Neural crest cell (in vitro differentiated cells): ENCODE measurements at regions not wholly inside any gene's neighbourhood (a gene's known extent, or its start where the extent isn't known, plus 50 kb on each side); places are given as distances from the start of the nearest gene placed in this dataset.
A peak's percentile ranks its signal among the peaks of the same experiment; 100 is the strongest.

Source experiments
- DNase-seq: peaks from one replicate; pipeline ENCODE4 v3.0.0; 2021; ENCODE audit warnings: low read depth, mixed read lengths, low spot score
- H3K27ac Mint-ChIP-seq: one replicate; pipeline ENCODE4 v1.8.0; 2021; ENCODE audit warnings: mild to moderate bottlenecking, mixed read lengths; ENCODE audit not compliant: unreplicated experiment
- H3K27me3 Mint-ChIP-seq: 2 replicates; pipeline ENCODE4 v1.8.0; 2021; ENCODE audit warnings: low read depth, mild to moderate bottlenecking, mixed read lengths
- H3K36me3 Mint-ChIP-seq: 2 replicates; pipeline ENCODE4 v1.8.0; 2021; ENCODE audit warnings: low read depth, mild to moderate bottlenecking, mixed read lengths
- H3K4me1 Mint-ChIP-seq: 2 replicates; pipeline ENCODE4 v1.8.0; 2021; ENCODE audit warnings: mixed read lengths
- H3K4me3 Mint-ChIP-seq: one replicate; pipeline ENCODE4 v1.8.0; 2021; ENCODE audit warnings: mild to moderate bottlenecking, mixed read lengths
- H3K9me3 Mint-ChIP-seq: 2 replicates; pipeline ENCODE4 v1.8.0; 2021; ENCODE audit warnings: mixed read lengths
- CTCF ChIP-seq: fragments of 200-600 bp; sonication (generic); conservative IDR thresholded peaks from 2 replicates; pipeline ENCODE4 v1.5.0; 2021; ENCODE audit warnings: antibody characterized with exemption, mild to moderate bottlenecking

- no peaks in the 10 kb centered on the region for H3K27me3 Mint-ChIP-seq
- H3K4me1 Mint-ChIP-seq: peaks cover 38% of the 10 kb centered on the region
- no peak overlapping the region for H3K27ac Mint-ChIP-seq
- no peaks in the 10 kb centered on the region for H3K9me3 Mint-ChIP-seq
- DNase-seq: no peak
- no peaks in the 10 kb centered on the region for H3K36me3 Mint-ChIP-seq
- no peak for TF ChIP-seq CTCF
- no peak overlapping the region for H3K4me3 Mint-ChIP-seq
Measured at GRCh38 chr6:108748959-108749358, 99.3 kb upstream of the ARMC2 start.

- Mint-ChIP-seq H3K27ac (no peak overlapping the region), H3K4me1 (peaks cover 22% of the 10 kb centered on the region), H3K27me3 (no peaks in the 10 kb centered on the region), H3K36me3 (no peaks in the 10 kb centered on the region), H3K4me3 (no peak overlapping the region), H3K9me3 (no peaks in the 10 kb centered on the region)
- TF ChIP-seq CTCF: no peak
- DNase-seq: no peak
Measured at GRCh38 chr6:108750801-108751200, 97.4 kb upstream of the ARMC2 start.

- Mint-ChIP-seq H3K9me3 (no peaks in the 10 kb centered on the region), H3K27me3 (no peaks in the 10 kb centered on the region), H3K36me3 (no peaks in the 10 kb centered on the region), H3K4me1 (peaks cover 22% of the 10 kb centered on the region), H3K4me3 (no peak overlapping the region), H3K27ac (no peak overlapping the region)
- no peak for TF ChIP-seq CTCF
- no peak for DNase-seq
Measured at GRCh38 chr6:108751282-108751681, 96.9 kb upstream of the ARMC2 start.

GRCh38 chr6:108751851-108752732 lies 96.1 kb upstream of the ARMC2 start:
- no peak overlapping the region for H3K27ac Mint-ChIP-seq
- no peaks in the 10 kb centered on the region for H3K27me3 Mint-ChIP-seq
- no peak overlapping the region for H3K4me3 Mint-ChIP-seq
- H3K36me3 Mint-ChIP-seq: no peaks in the 10 kb centered on the region
- no peak for TF ChIP-seq CTCF
- peaks cover 16% of the 10 kb centered on the region for H3K4me1 Mint-ChIP-seq
- no peak for DNase-seq
- H3K9me3 Mint-ChIP-seq: no peaks in the 10 kb centered on the region

GRCh38 chr6:108752733-108753590 lies 95.3 kb upstream of the ARMC2 start:
- TF ChIP-seq CTCF: no peak
- Mint-ChIP-seq H3K27ac (peak overlapping the region; percentile 19), H3K4me3 (no peak overlapping the region), H3K27me3 (no peaks in the 10 kb centered on the region), H3K4me1 (peaks cover 10% of the 10 kb centered on the region), H3K9me3 (no peaks in the 10 kb centered on the region), H3K36me3 (no peaks in the 10 kb centered on the region)
- no peak for DNase-seq
